H1 (cell line): ENCODE measurements at regions not wholly inside any gene's neighbourhood (a gene's known extent, or its start where the extent isn't known, plus 50 kb on each side); places are given as distances from the start of the nearest gene placed in this dataset.

Experiments used
- CEBPB ChIP-seq: IDR thresholded peaks from 2 replicates; pipeline ENCODE4 v1.6.1; 2012; ENCODE audit warnings: low read depth, low read length
- CREB1 ChIP-seq: IDR thresholded peaks from 2 replicates; pipeline ENCODE4 v1.6.1; 2012; ENCODE audit warnings: inconsistent platforms
- CTBP2 ChIP-seq: IDR thresholded peaks from 2 replicates; pipeline ENCODE4 v1.7.0; 2011; ENCODE audit warnings: borderline replicate concordance, mild to moderate bottlenecking, moderate library complexity, mixed read lengths, low read length; ENCODE audit not compliant: insufficient read depth, insufficient read length
- E2F6 ChIP-seq: IDR thresholded peaks from 2 replicates; pipeline ENCODE4 v1.6.1; 2012; ENCODE audit warnings: inconsistent platforms
- KDM5A ChIP-seq: fragments of 200-600 bp; IDR thresholded peaks from 2 replicates; pipeline ENCODE4 v1.7.1; 2012; ENCODE audit warnings: mild to moderate bottlenecking, low read length, inconsistent platforms, mixed read lengths
- SIN3A ChIP-seq, 2 experiments: IDR thresholded peaks in 1 of 2; conservative IDR thresholded peaks in 1 of 2; 2 replicates each; pipeline ENCODE4 v1.6.1; 2011 to 2012; ENCODE audit warnings: low read length in 2 of 2, improper control_type of control experiment in 1 of 2, low read depth in 1 of 2, mild to moderate bottlenecking in 1 of 2
- TAF7 ChIP-seq: optimal IDR thresholded peaks from 2 replicates; pipeline ENCODE3; 2011; ENCODE audit warnings: low read depth, mild to moderate bottlenecking, inconsistent platforms, low read length, moderate library complexity, borderline replicate concordance
- TBP ChIP-seq: IDR thresholded peaks from 2 replicates; pipeline ENCODE4 v1.6.1; 2011; ENCODE audit warnings: low read depth, low read length, improper control_type of control experiment
- YY1 ChIP-seq: IDR thresholded peaks from 2 replicates; pipeline ENCODE4 v1.6.1; 2011; ENCODE audit warnings: low read depth, mild to moderate bottlenecking, low read length
- TF ChIP-seq, protein P1 (sequence below), 3 experiments: IDR thresholded peaks; 1 replicate in 2 of 3; 2 replicates in 1 of 3; pipeline versions ENCODE4 v1.5.1 to v1.6.1; 2011; ENCODE audit warnings: low read length in 3 of 3, mild to moderate bottlenecking in 3 of 3, inconsistent platforms in 2 of 3, low read depth in 1 of 3, moderate library complexity in 1 of 3; ENCODE audit not compliant: insufficient read depth in 1 of 3; ENCODE audit errors: control extremely low read depth in 1 of 3

GRCh38 chrX:46446727-46447378, 98.4 kb downstream of the ZNF674 start (continued):
- TF ChIP-seq, protein P1, sequence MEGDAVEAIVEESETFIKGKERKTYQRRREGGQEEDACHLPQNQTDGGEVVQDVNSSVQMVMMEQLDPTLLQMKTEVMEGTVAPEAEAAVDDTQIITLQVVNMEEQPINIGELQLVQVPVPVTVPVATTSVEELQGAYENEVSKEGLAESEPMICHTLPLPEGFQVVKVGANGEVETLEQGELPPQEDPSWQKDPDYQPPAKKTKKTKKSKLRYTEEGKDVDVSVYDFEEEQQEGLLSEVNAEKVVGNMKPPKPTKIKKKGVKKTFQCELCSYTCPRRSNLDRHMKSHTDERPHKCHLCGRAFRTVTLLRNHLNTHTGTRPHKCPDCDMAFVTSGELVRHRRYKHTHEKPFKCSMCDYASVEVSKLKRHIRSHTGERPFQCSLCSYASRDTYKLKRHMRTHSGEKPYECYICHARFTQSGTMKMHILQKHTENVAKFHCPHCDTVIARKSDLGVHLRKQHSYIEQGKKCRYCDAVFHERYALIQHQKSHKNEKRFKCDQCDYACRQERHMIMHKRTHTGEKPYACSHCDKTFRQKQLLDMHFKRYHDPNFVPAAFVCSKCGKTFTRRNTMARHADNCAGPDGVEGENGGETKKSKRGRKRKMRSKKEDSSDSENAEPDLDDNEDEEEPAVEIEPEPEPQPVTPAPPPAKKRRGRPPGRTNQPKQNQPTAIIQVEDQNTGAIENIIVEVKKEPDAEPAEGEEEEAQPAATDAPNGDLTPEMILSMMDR (IDR thresholded peaks at IDR 0.05; ENCODE audit: control extremely low read depth in 1 of 3, insufficient read depth in 1 of 3, low read depth in 1 of 3, low read length in 3 of 3): no peak
- TF ChIP-seq TBP (peak; percentile 58; the same call in 1 of the 2 replicates), KDM5A (no peak), CTBP2 (no peak), CEBPB (no peak), TAF7 (no peak), CREB1 (peak; percentile 46; the same call in 1 of the 2 replicates), SIN3A (conservative IDR thresholded peaks at IDR 0.05 in 1 of 2, IDR thresholded peaks at IDR 0.05 in 1 of 2; ENCODE audit: low read depth in 1 of 2, low read length in 2 of 2) (no peak), E2F6 (peak; percentile 52), YY1 (peak; percentile 93)
